ENCODE measurements at regions not wholly inside any gene's neighbourhood (a gene's known extent, or its start where the extent isn't known, plus 50 kb on each side); places are given as distances from the start of the nearest gene placed in this dataset.

- TF ChIP-seq HDAC6 (IDR thresholded peaks at IDR 0.05; ENCODE audit: low read depth, low read length) (no peak), POLR2AphosphoS5 (IDR thresholded peaks at IDR 0.05; ENCODE audit: low read depth, low read length) (no peak), POLR2A (IDR thresholded peaks at IDR 0.05; ENCODE audit: control extremely low read depth in 1 of 2, low read depth in 2 of 2, low read length in 2 of 2) (no peak), BRCA1 (IDR thresholded peaks at IDR 0.05; ENCODE audit: low read depth, low read length) (no peak), CTCF (IDR thresholded peaks at IDR 0.05; ENCODE audit: control extremely low read depth in 1 of 3, insufficient read depth in 1 of 3, low read depth in 1 of 3, low read length in 3 of 3) (no peak), KDM1A (IDR thresholded peaks at IDR 0.05; ENCODE audit: borderline replicate concordance, low read length) (no peak), NRF1 (IDR thresholded peaks at IDR 0.05; ENCODE audit: low read depth, low read length) (no peak), PHF8 (conservative IDR thresholded peaks at IDR 0.05; ENCODE audit: low read depth, low read length) (no peak), RFX5 (IDR thresholded peaks at IDR 0.05; ENCODE audit: borderline replicate concordance, low read depth, low read length) (no peak), ASH2L (IDR thresholded peaks at IDR 0.05; ENCODE audit: low read length) (no peak)
Observed at GRCh38 chr3:174598885-174599439, 260.2 kb upstream of the NAALADL2 start.
